HG03354 (cell line): ENCODE measurements at regions not wholly inside any gene's neighbourhood (a gene's known extent, or its start where the extent isn't known, plus 50 kb on each side); places are given as distances from the start of the nearest gene placed in this dataset.

Source experiments
- ATAC-seq: cut with Tn5 transposase; IDR thresholded peaks from one replicate; pipeline ENCODE4 v1.9.1; 2021; ENCODE audit warnings: mild to moderate bottlenecking; ENCODE audit not compliant: unreplicated experiment, poor library complexity, severe bottlenecking

GRCh38 chr12:88309546-88309945 is 167.4 kb downstream of the TMTC3 start:
- ATAC-seq, result no peak

DNA sequence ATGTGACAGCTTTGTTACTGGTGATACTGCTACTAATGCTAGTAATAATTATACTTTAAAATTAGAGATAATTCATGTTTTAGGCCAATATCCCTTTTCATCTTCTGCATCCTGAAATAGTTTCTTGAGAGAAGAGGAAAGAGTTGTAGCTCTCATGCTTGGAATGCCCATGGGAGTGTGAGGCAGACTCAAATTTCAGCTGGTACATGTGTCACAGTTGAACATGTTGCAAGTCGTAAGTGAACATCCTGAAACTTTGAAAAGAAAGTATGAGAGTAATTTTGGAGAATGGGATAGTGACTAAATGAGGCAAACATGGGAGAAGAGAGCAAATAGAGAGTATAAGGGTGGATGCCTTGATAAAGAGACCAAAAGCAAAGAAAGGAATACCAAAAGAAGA is 168.0 kb downstream of the TMTC3 start:
- no peak for ATAC-seq

GRCh38 chr12:88310666-88311065 is 168.6 kb downstream of the TMTC3 start:
- ATAC-seq, result no peak

DNA sequence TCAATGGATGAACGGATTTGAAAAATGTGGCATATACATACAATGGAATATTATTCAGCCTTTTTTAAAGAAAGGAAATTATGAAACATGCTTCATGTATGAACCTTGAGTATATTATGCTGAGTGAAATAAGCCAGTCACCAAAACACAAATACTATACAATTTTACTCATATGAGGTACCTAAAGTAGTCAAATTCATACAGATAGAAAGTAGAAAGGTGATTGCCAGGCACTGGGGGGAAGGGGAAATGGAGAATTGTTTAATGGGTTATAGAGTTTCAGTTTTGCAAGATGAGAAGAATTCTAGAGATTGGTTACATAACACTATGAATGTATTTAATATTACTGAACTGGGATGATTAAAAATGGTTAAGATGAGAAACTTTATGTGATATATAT is 171.4 kb downstream of the TMTC3 start:
- ATAC-seq, result peak; percentile 73

GRCh38 chr12:88314706-88315105 is 172.6 kb downstream of the TMTC3 start:
- ATAC-seq, result no peak

DNA sequence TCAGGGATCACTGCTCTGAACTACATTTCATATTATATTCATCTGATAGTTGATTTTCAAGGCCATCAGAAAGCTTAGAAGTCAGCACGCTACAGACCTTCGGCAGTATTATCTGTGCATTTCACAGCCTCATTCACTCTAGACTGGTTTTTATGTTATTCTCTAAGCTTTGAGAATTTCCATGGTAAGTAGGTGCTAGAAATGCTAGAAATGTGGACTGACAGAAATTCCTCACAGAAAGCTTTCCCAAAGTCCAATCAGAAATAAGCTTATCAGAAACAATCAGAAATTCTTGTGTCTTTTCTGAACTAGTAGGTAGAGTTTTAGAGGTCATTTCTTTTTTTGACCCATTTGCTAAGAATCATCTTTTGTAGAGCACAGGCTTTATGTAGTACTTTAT is 176.6 kb downstream of the TMTC3 start:
- no peak for ATAC-seq

DNA sequence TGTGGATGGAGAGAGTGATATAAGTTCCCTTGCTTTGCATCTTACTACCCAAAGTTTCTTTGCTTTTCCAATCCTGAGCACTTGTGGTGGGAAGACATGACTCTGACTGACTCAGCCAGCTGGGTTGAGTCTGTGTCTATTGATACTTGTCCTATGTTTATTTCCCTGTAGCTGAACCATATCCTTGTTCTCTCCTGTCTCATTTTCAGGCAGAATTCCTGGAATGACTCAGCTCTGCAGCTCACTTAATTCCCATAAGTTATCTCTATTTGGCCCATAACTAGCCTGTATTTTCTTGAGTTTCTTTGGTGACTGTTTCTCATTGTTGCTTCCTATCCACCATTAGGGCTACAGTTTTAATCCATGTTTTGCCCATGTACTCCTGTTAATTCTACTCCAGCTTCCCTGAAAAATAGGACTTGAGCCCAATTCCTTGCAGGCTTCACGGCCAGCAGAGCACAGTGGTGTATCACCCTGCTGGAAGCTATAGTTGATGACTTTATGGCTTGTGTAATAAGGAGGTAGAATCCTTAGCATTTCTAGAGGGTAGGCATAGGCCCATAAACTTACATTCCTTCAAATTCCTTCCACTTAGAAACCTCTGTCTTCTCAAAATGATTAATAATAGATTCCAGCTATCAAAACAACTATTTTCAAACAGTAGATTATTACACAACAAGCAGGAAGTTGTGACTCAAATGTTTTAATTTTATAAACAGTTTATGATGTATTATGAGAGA is 183.1 kb downstream of the TMTC3 start:
- no peak for ATAC-seq

GRCh38 chr12:88325816-88326189 is 183.7 kb downstream of the TMTC3 start:
- no peak for ATAC-seq

DNA sequence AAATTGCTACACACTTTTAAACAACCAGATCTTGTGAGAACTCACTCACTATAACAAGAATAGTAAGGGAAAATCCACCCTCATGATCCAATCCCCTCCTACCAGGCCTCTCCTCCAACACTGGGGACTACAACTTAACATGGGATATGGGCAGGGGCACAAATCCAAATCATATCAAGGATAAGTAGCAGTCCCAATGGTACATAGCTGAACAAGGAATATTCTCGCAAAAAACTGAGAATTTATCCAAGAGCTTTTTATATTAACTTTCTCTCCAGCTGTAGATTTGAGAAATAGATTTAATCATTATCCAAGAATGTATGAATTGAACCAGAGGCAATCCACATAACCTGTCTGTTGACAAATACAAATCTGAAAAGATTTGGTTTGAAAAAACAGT is 185.2 kb downstream of the TMTC3 start:
- no peak for ATAC-seq

DNA sequence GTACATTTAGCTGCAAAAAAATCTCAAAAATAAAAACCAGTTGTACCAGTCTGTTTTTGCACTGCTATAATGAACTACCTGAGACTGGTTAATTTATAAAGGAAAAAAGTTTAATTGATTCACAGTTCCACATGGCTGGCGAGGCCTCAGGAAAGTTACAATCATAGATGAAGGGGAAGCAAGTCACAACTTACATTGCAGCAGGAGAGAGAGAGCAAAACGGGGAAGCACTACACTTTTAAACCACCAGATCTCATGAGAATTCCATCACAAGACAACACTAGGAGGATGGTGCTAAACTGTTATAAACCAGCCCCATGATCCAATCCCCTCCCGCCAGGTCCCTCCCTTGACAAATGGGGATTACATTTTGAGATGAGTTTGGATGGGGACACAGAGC is 186.0 kb downstream of the TMTC3 start:
- ATAC-seq, result no peak

DNA sequence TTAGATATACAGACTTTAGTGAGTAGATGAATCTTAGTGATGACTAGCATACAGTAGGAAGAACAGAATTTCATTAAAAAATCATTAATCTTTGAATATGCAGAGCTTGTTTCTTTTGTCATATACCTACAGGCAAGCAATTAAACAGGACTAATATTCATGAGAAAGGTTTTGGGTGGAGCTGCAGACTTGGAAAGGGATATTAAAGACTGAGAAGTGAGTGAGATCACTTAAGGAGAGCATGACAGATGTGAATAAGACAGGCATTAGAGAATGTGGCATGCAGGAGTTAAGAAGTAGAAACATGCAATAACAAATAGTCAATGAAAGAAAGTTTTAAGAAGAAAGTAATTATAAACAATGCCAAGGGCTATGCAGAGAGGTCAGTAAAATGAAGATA is 187.7 kb downstream of the TMTC3 start:
- ATAC-seq, result no peak

DNA sequence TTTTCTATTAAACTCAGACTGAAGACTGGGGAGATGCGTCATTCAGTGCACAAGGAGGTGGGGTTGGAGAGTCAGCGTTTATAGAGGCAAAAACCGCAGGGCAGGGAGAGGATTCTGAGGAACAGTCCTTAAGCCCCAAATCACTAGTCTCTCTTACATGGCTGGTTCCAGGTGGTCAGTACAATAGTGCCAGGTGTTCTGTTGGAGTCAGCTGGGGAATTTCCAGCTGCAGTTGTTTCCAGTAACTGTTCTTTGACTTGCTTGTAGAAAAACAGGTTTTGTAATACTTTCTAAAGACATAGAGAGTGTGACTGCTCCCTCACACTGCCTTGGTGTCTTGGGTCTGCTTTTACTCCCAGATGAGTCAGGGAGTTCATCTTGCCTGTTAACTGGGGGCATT is 192.2 kb downstream of the TMTC3 start:
- peak; percentile 67 for ATAC-seq

- no peak for ATAC-seq
These were observed 194.1 kb downstream of the TMTC3 start for GRCh38 chr12:88336076-88336739.

DNA sequence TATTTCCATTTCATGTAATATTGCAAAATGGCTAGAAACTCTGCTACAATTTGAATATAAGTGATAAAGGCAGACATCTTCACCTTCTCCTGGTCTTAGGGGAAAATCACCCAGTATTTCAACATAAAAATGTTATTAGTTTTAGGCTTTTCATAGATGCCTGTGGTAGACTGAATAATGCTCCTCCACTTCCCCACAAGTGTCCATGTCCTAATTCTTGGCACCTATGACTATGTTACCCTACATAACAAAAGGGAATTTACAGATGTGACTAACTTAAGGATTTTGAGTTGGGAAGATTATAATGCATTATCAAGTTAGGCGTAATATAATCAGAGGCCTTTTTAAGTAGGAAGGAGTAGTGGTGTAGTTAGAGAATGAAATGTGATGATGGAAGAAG is 196.4 kb downstream of the TMTC3 start:
- no peak for ATAC-seq

GRCh38 chr12:88339254-88339949 is 197.3 kb downstream of the TMTC3 start:
- no peak for ATAC-seq

- no peak for ATAC-seq
These were observed 197.9 kb downstream of the TMTC3 start for GRCh38 chr12:88339966-88340365.

DNA sequence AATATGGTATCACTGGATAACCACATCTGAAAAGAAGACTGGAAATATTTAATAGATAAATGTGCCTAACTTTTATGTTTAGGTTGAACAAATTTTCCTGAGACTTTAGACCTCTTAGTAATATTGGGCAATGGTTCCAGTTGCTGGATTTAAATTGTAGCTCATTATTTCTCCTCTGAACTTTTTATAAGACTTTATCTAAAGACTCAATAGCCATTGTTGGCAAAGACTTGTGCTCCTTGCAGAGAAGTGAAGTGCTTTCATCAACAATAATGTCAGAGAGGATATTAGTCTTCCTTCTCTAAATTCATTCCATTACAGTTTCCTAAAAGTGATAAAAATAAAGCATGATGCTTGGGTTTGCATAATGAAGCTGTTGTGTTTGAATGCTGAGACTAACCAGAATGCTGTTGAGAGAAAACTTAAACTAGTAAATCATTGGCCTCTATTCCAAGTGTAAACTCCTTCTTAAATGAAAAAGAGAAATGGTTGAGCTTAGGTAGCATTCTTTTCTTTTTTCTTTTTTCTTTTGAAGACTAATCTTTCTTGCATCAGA is 200.2 kb downstream of the TMTC3 start:
- ATAC-seq, result no peak

DNA sequence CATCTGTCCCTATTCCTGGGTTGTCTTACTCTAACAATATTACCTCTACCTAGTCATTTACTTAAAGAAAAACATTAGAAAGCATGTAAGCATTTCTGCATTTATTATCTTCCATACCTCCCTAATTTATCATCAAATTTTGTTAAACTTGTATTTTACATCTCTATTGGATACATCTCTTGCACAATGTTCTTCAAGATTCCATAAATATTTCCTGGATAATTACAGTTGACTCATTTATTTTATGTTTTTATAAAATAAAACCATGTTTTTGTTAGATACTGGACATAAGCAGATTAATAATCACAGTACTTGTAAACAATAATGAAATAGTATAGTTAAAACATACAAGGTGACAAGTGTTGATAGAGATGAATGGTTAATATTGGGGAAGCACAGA is 209.0 kb downstream of the TMTC3 start:
- no peak for ATAC-seq

DNA sequence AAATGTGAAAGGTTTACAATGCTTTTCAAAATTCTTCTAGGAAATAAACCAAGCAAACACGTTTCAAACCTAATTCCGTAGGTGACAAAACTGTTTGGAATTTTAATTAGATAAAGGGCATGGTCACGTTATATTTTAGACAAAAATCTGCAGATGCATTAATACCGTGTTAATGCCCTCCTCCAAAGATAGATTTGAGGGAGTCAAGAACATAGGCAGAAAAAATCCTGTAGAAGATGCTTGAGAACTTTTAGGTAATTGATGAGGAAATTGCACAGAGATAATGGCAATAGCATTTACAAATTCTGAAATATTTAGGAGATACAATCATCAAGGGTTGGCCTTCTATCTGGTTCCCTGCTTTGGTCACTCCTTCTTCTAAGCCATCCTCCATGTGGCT is 212.6 kb downstream of the TMTC3 start:
- no peak for ATAC-seq

- ATAC-seq, result no peak
These were observed 218.2 kb downstream of the TMTC3 start for GRCh38 chr12:88360343-88360742.

DNA sequence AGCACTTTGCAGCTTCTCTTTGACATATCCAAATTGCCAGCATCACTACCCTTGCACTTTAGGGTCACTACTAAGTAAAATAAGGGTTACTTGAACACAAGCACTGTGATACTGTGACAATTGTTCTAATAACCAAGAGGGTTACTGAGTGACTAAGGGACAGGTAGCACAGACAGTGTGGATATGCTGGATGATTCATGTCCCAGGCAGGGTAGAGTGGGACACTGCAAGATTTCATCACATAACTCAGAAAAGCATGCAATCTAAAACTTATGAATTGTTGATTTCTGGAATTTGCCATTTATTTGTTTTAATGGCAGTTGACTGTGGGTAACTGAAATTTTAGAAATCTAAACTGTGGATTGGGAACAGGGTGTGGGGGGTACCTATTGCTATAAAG is 218.8 kb downstream of the KITLG start:
- ATAC-seq, result no peak
